IMR-90 (cell line): ENCODE measurements at regions not wholly inside any gene's neighbourhood (a gene's known extent, or its start where the extent isn't known, plus 50 kb on each side); places are given as distances from the start of the nearest gene placed in this dataset.

Source experiments
- ATAC-seq: fragments of 200-7000 bp; cut with Tn5 transposase; 2 replicates; pipeline ENCODE4 v1.9.1; 2020; ENCODE audit warnings: low read depth, mild to moderate bottlenecking, moderate library complexity
- BruUV-seq: library from RNA; stranded (reverse); fragments of 400-500 nt; replicated peaks from 2 replicates; lab custom pipeline; 2021; lab: Mats Ljungman, UMichigan
- CTCF ChIA-PET: fragments of 300-600 bp; formaldehyde crosslinking; extraction: SDS; loops from one replicate; lab custom pipeline; 2021; ENCODE audit warnings: antibody characterized with exemption; lab: Yijun Ruan, JAX
- POLR2A ChIA-PET: fragments of 300-600 bp; sonication (Branson Sonifier 250); formaldehyde crosslinking; loops from one replicate; lab custom pipeline; 2022; ENCODE audit warnings: antibody characterized with exemption; ENCODE audit not compliant: unreplicated experiment; lab: Charles Lee
- DNase-seq: peaks from one replicate; pipeline ENCODE4 v3.0.0; 2013
- H2AFZ ChIP-seq: replicated peaks from 2 replicates; pipeline ENCODE3; 2013; ENCODE audit warnings: low read length, mild to moderate bottlenecking; ENCODE audit not compliant: poor library complexity
- H2AK5ac ChIP-seq: 2 replicates; pipeline ENCODE4 v1.6.1; 2013; ENCODE audit warnings: low read depth, low read length, inconsistent platforms
- H2AK9ac ChIP-seq: replicated peaks from 2 replicates; pipeline ENCODE3; 2013; ENCODE audit warnings: mild to moderate bottlenecking, low read depth, low read length, moderate library complexity; ENCODE audit not compliant: poor library complexity
- H2BK120ac ChIP-seq: 2 replicates; pipeline ENCODE4 v1.6.1; 2013; ENCODE audit warnings: low read depth, low read length, inconsistent platforms
- H2BK15ac ChIP-seq: 3 replicates; pipeline ENCODE4 v1.6.1; 2013; ENCODE audit warnings: low read depth, low read length, inconsistent platforms
- H2BK20ac ChIP-seq: 2 replicates; pipeline ENCODE4 v1.6.1; 2013; ENCODE audit warnings: low read depth, mild to moderate bottlenecking, inconsistent platforms, low read length, moderate library complexity
- H2BK5ac ChIP-seq: 2 replicates; pipeline ENCODE4 v1.6.1; 2013; ENCODE audit warnings: mild to moderate bottlenecking, low read depth, low read length, inconsistent platforms; ENCODE audit not compliant: poor library complexity, severe bottlenecking
- H3K14ac ChIP-seq: replicated peaks from 2 replicates; pipeline ENCODE4 v1.6.1; 2013; ENCODE audit warnings: low read depth, low read length, inconsistent platforms
- H3K18ac ChIP-seq: 2 replicates; pipeline ENCODE4 v1.6.1; 2013; ENCODE audit warnings: low read depth, low read length, control low read depth
- H3K23ac ChIP-seq: 2 replicates; pipeline ENCODE4 v1.6.1; 2013; ENCODE audit warnings: low read depth, low read length, inconsistent platforms
- H3K27ac ChIP-seq: 2 replicates; pipeline ENCODE4 v1.5.1; 2013; ENCODE audit warnings: mild to moderate bottlenecking, control low read depth, low read length; ENCODE audit not compliant: insufficient read depth
- H3K27me3 ChIP-seq: 2 replicates; pipeline ENCODE4 v1.6.1; 2013; ENCODE audit warnings: low read length; ENCODE audit not compliant: control insufficient read depth, insufficient read depth
- H3K36me3 ChIP-seq: 2 replicates; pipeline ENCODE4 v1.6.1; 2013; ENCODE audit warnings: low read length, mixed read lengths; ENCODE audit not compliant: control insufficient read depth, insufficient read depth
- H3K4ac ChIP-seq: 2 replicates; pipeline ENCODE4 v1.6.1; 2013; ENCODE audit warnings: low read depth, low read length, inconsistent platforms
- H3K4me1 ChIP-seq: 2 replicates; pipeline ENCODE4 v1.6.1; 2013; ENCODE audit warnings: low read length, mixed read lengths; ENCODE audit not compliant: control insufficient read depth, insufficient read depth
- H3K4me2 ChIP-seq: 2 replicates; pipeline ENCODE4 v1.6.1; 2013; ENCODE audit warnings: low read depth, mild to moderate bottlenecking, control low read depth, low read length, moderate library complexity
- H3K4me3 ChIP-seq: 2 replicates; pipeline ENCODE4 v1.5.1; 2013; ENCODE audit warnings: low read depth, mild to moderate bottlenecking, control low read depth, low read length, moderate library complexity; ENCODE audit not compliant: insufficient read depth
- H3K56ac ChIP-seq: 2 replicates; pipeline ENCODE4 v1.6.1; 2013; ENCODE audit warnings: low read length, inconsistent platforms; ENCODE audit not compliant: insufficient read depth; ENCODE audit errors: extremely low read depth
- H3K79me1 ChIP-seq, 2 experiments: 2 replicates each; pipeline ENCODE4 v1.6.1; 2013; ENCODE audit warnings: low read length in 2 of 2, inconsistent platforms in 1 of 2, low read depth in 1 of 2
- H3K9ac ChIP-seq: 2 replicates; pipeline ENCODE4 v1.6.1; 2013; ENCODE audit warnings: low read depth, low read length, control low read depth
- H3K9me1 ChIP-seq: 2 replicates; pipeline ENCODE4 v1.6.1; 2013; ENCODE audit warnings: low read length, inconsistent platforms; ENCODE audit not compliant: insufficient read depth
- H3K9me3 ChIP-seq: 2 replicates; pipeline ENCODE4 v1.6.1; 2013; ENCODE audit warnings: low read length; ENCODE audit not compliant: control insufficient read depth, insufficient read depth
- H4K20me1 ChIP-seq: 2 replicates; pipeline ENCODE4 v1.6.1; 2013; ENCODE audit warnings: low read length, inconsistent platforms; ENCODE audit not compliant: insufficient read depth
- H4K5ac ChIP-seq: 2 replicates; pipeline ENCODE4 v1.6.1; 2013; ENCODE audit warnings: mild to moderate bottlenecking, low read depth, low read length, control low read depth
- H4K8ac ChIP-seq, 2 experiments: 2 replicates each; pipeline ENCODE4 v1.6.1; 2013; ENCODE audit warnings: low read depth in 2 of 2, low read length in 2 of 2, control low read depth in 1 of 2, inconsistent platforms in 1 of 2
- H4K91ac ChIP-seq: 2 replicates; pipeline ENCODE4 v1.6.1; 2013; ENCODE audit warnings: low read depth, low read length, inconsistent platforms; ENCODE audit not compliant: insufficient read depth
- BHLHE40 ChIP-seq: fragments of 150-350 bp; IDR thresholded peaks from 2 replicates; pipeline ENCODE4 v1.6.1; 2016; ENCODE audit warnings: mild to moderate bottlenecking, low read depth, low read length
- CEBPB ChIP-seq: IDR thresholded peaks from 2 replicates; pipeline ENCODE4 v1.6.1; 2012; ENCODE audit warnings: low read depth, low read length, improper control_type of control experiment
- CHD1 ChIP-seq: IDR thresholded peaks from 2 replicates; pipeline ENCODE4 v1.6.1; 2012; ENCODE audit warnings: low read depth, low read length, improper control_type of control experiment
- FOS ChIP-seq: fragments of 150-350 bp; IDR thresholded peaks from 2 replicates; pipeline ENCODE4 v1.6.1; 2016; ENCODE audit warnings: low read depth, low read length
- MAFK ChIP-seq: IDR thresholded peaks from 2 replicates; pipeline ENCODE4 v1.6.1; 2012; ENCODE audit warnings: low read depth, low read length, improper control_type of control experiment
- MAZ ChIP-seq: IDR thresholded peaks from 2 replicates; pipeline ENCODE4 v1.6.1; 2012; ENCODE audit warnings: low read depth, mild to moderate bottlenecking, low read length, improper control_type of control experiment, moderate library complexity, borderline replicate concordance
- MXI1 ChIP-seq: IDR thresholded peaks from 2 replicates; pipeline ENCODE4 v1.6.1; 2012; ENCODE audit warnings: low read depth, mild to moderate bottlenecking, low read length, moderate library complexity, borderline replicate concordance
- NFE2L2 ChIP-seq: fragments of 150-350 bp; IDR thresholded peaks from 2 replicates; pipeline ENCODE4 v1.6.1; 2016; ENCODE audit warnings: low read depth, mild to moderate bottlenecking, low read length
- POLR2A ChIP-seq: IDR thresholded peaks from 2 replicates; pipeline ENCODE4 v1.6.1; 2012; ENCODE audit warnings: mild to moderate bottlenecking, low read depth, low read length
- RAD21 ChIP-seq: IDR thresholded peaks from 2 replicates; pipeline ENCODE4 v1.6.1; 2012; ENCODE audit warnings: low read length, improper control_type of control experiment
- RCOR1 ChIP-seq: IDR thresholded peaks from 2 replicates; pipeline ENCODE4 v1.6.1; 2012; ENCODE audit warnings: mild to moderate bottlenecking, low read length, improper control_type of control experiment; ENCODE audit not compliant: insufficient replicate concordance
- RFX5 ChIP-seq: IDR thresholded peaks from 2 replicates; pipeline ENCODE4 v1.8.0; 2012; ENCODE audit warnings: low read depth, mild to moderate bottlenecking, low read length, moderate library complexity
- SMC3 ChIP-seq: fragments of 150-350 bp; IDR thresholded peaks from 2 replicates; pipeline ENCODE4 v1.6.1; 2016; ENCODE audit warnings: low read depth, mild to moderate bottlenecking, antibody characterized with exemption, low read length, moderate library complexity
- USF2 ChIP-seq: fragments of 150-350 bp; IDR thresholded peaks from 2 replicates; pipeline ENCODE4 v1.6.1; 2017; ENCODE audit warnings: mild to moderate bottlenecking, antibody characterized with exemption, low read length, low read depth
- WGBS, 2 experiments: methylation state at CpG; one replicate each; pipeline versions ENCODE4 v1.1.5 to v1.1.7; 2013; ENCODE audit warnings: missing lambda C conversion rate in 2 of 2; ENCODE audit not compliant: insufficient read length in 1 of 2; ENCODE audit errors: extremely low coverage in 2 of 2; 5-methylcytosine and 5-hydroxymethylcytosine counted together
- dilution Hi-C: fragments of 300-500 bp; cut with HindIII; formaldehyde crosslinking; loops from one replicate; pipeline ENCODE4 v1.14.3; 2018; ENCODE audit warnings: low sequenced_read_pairs; ENCODE audit not compliant: unreplicated experiment
- in situ Hi-C: fragments of 300-500 bp; cut with MboI; formaldehyde crosslinking; loops from 3 replicates; pipeline ENCODE4 v1.14.3; 2019; ENCODE audit warnings: low sequenced_read_pairs, inconsistent platforms, mixed read lengths
- intact Hi-C: fragments of 100-400 bp; cut with micrococcal nuclease; formaldehyde crosslinking; loops from 2 replicates; pipeline ENCODE4 v1.10.0; 2022
- TF ChIP-seq, protein P1 (sequence below): conservative IDR thresholded peaks from 2 replicates; pipeline ENCODE4 v1.5.1; 2012; ENCODE audit warnings: mild to moderate bottlenecking, low read depth, low read length, improper control_type of control experiment
- TF ChIP-seq, protein P2 (sequence below): fragments of 150-350 bp; IDR thresholded peaks from 2 replicates; pipeline ENCODE4 v1.6.1; 2016; ENCODE audit warnings: low read depth, mild to moderate bottlenecking, low read length, moderate library complexity, borderline replicate concordance

- POLR2A ChIA-PET: no interaction called here
- TF ChIP-seq POLR2A (no peak), CEBPB (no peak), MAFK (no peak), MXI1 (no peak), NFE2L2 (no peak), FOS (no peak), SMC3 (no peak), USF2 (no peak), MAZ (no peak), BHLHE40 (no peak), RAD21 (no peak), RCOR1 (no peak), RFX5 (no peak), CHD1 (no peak)
- TF ChIP-seq, protein P1, sequence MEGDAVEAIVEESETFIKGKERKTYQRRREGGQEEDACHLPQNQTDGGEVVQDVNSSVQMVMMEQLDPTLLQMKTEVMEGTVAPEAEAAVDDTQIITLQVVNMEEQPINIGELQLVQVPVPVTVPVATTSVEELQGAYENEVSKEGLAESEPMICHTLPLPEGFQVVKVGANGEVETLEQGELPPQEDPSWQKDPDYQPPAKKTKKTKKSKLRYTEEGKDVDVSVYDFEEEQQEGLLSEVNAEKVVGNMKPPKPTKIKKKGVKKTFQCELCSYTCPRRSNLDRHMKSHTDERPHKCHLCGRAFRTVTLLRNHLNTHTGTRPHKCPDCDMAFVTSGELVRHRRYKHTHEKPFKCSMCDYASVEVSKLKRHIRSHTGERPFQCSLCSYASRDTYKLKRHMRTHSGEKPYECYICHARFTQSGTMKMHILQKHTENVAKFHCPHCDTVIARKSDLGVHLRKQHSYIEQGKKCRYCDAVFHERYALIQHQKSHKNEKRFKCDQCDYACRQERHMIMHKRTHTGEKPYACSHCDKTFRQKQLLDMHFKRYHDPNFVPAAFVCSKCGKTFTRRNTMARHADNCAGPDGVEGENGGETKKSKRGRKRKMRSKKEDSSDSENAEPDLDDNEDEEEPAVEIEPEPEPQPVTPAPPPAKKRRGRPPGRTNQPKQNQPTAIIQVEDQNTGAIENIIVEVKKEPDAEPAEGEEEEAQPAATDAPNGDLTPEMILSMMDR: no peak
- TF ChIP-seq, protein P2, sequence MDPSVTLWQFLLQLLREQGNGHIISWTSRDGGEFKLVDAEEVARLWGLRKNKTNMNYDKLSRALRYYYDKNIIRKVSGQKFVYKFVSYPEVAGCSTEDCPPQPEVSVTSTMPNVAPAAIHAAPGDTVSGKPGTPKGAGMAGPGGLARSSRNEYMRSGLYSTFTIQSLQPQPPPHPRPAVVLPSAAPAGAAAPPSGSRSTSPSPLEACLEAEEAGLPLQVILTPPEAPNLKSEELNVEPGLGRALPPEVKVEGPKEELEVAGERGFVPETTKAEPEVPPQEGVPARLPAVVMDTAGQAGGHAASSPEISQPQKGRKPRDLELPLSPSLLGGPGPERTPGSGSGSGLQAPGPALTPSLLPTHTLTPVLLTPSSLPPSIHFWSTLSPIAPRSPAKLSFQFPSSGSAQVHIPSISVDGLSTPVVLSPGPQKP: no peak
- H3K79me1 ChIP-seq: no peaks in the 10 kb centered on the region
These were observed 573.5 kb downstream of the COL12A1 start for GRCh38 chr6:74632196-74632875.

More at GRCh38 chr6:74632196-74632875, 573.5 kb downstream of the COL12A1 start:
- H4K8ac ChIP-seq: no peak overlapping the region
- CTCF ChIA-PET: no interaction called here
- no peak overlapping the region for H2AK9ac ChIP-seq
- no peak overlapping the region for H2BK120ac ChIP-seq
- H3K4me3 ChIP-seq: no peak overlapping the region
- no peak overlapping the region for H2BK5ac ChIP-seq
- H3K36me3 ChIP-seq: no peaks in the 10 kb centered on the region
- H4K20me1 ChIP-seq: no peaks in the 10 kb centered on the region
- dilution Hi-C loops: no loop called here
- BruUV-seq: no TSS peak
- H3K14ac ChIP-seq: no peak overlapping the region
- no peak overlapping the region for H3K4ac ChIP-seq
- intact Hi-C loops: no loop called here
- H3K56ac ChIP-seq: no peak overlapping the region
- H4K5ac ChIP-seq: no peak overlapping the region
- no peak overlapping the region for H3K27ac ChIP-seq
- no peak overlapping the region for H3K4me2 ChIP-seq
- no peak overlapping the region for H2BK15ac ChIP-seq
- no peak for DNase-seq
- no peak overlapping the region for H4K91ac ChIP-seq
- no peaks in the 10 kb centered on the region for H3K9me1 ChIP-seq
- H2AK5ac ChIP-seq: no peak overlapping the region
- no peak for ATAC-seq
- no peak overlapping the region for H2AFZ ChIP-seq
- in situ Hi-C loops: no loop called here
- no peak overlapping the region for H3K9ac ChIP-seq
- H3K4me1 ChIP-seq: no peaks in the 10 kb centered on the region
- H3K18ac ChIP-seq: no peak overlapping the region
- no peak overlapping the region for H3K23ac ChIP-seq
- WGBS, 2 experiments: no CpG with 5 or more reads among the region's 1 CpG
- no peaks in the 10 kb centered on the region for H3K27me3 ChIP-seq
- no peak overlapping the region for H2BK20ac ChIP-seq
- no peaks in the 10 kb centered on the region for H3K9me3 ChIP-seq
